Ovary (tissue), 7 donors: ENCODE measurements at regions not wholly inside any gene's neighbourhood (a gene's known extent, or its start where the extent isn't known, plus 50 kb on each side); places are given as distances from the start of the nearest gene placed in this dataset.

ENCODE experiments used
- DNase-seq, 5 donors: peaks; one replicate each; pipeline ENCODE4 v3.0.0-alpha.2; 2019 to 2020
- H3K27ac ChIP-seq, 2 donors: fragments of 200-600 bp; one replicate each; pipeline versions ENCODE4 v1.5.1 to v1.8.0; 2019 to 2022
- H3K27me3 ChIP-seq: fragments of 200-600 bp; one replicate; pipeline ENCODE4 v1.8.0; 2022
- H3K36me3 ChIP-seq: fragments of 200-600 bp; sonication (generic); one replicate; pipeline ENCODE4 v1.5.1; 2019
- H3K4me1 ChIP-seq: one replicate; pipeline ENCODE4 v1.8.1; 2013; ENCODE audit warnings: mild to moderate bottlenecking, moderate library complexity; ENCODE audit not compliant: insufficient read depth
- H3K4me3 ChIP-seq: fragments of 200-600 bp; sonication (generic); one replicate; pipeline ENCODE4 v1.5.1; 2017
- H3K9me3 ChIP-seq, 2 donors: fragments of 200-600 bp in 1 of 2; sonication (generic) in 1 of 2; one replicate each; pipeline versions ENCODE4 v1.5.1 to v1.8.1; 2013 to 2019; ENCODE audit warnings: mild to moderate bottlenecking in 1 of 2, moderate library complexity in 1 of 2
- CTCF ChIP-seq, 3 donors: fragments of 450-650 bp in 2 of 3; fragments of 200-600 bp in 1 of 3; IDR thresholded peaks; one replicate each; pipeline versions ENCODE4 v1.5.1 to v1.8.0; 2016 to 2022; ENCODE audit warnings: antibody characterized with exemption in 3 of 3, mild to moderate bottlenecking in 1 of 3
- EP300 ChIP-seq: sonication (generic); formaldehyde crosslinking; IDR thresholded peaks from one replicate; pipeline ENCODE4 v1.6.1; 2017; ENCODE audit warnings: antibody characterized with exemption
- POLR2A ChIP-seq: fragments of 450-650 bp; IDR thresholded peaks from one replicate; pipeline ENCODE4 v1.6.1; 2017; ENCODE audit warnings: antibody characterized with exemption, mild to moderate bottlenecking, moderate library complexity
- WGBS, 3 donors: extraction: QIAGEN DNeasy Blood & Tissue Kit in 1 of 3; methylation state at CpG; one replicate each; pipeline versions ENCODE4 v1.1.5 to v1.1.7; 2013 to 2017; 5-methylcytosine and 5-hydroxymethylcytosine counted together
- intact Hi-C, 4 donors: fragments of 100-400 bp; cut with DNase I; formaldehyde crosslinking; loops; one replicate each; pipeline versions ENCODE4 v1.11.0 to v1.15.1; 2022 to 2023
- donor health status: DM: no; HTN: no; CAD: no; lungs with moderate emphysema.
- donor health status: DM: no; HTN: no; CAD: no.
- donor health status: Bipolar disorder and iron deficiency.
- donor health status: DM: no; HTN: no; CAD: no.
- donor health status: DM: yes; HTN: yes; CAD: no.

GRCh38 chr9:129550199-129550839, 70.6 kb downstream of the C9orf50 start:
- peak overlapping the region; percentile 49 for H3K4me3 ChIP-seq
- no peaks in the 10 kb centered on the region for H3K27me3 ChIP-seq
- H3K27ac ChIP-seq, result peak overlapping the region; percentile 81 to 84
- H3K36me3 ChIP-seq, result no peaks in the 10 kb centered on the region
- intact Hi-C loops, result loop anchor here in 3 of 4 donors (5.0 to 10.0 kb wide), 2 partner anchors 54 to 57 kb away; no protein-coding TSS in a partner anchor
- TF ChIP-seq CTCF (IDR thresholded peaks at IDR 0.05), result no peak
- TF ChIP-seq POLR2A, result no peak
- TF ChIP-seq EP300, result peak; percentile 68
- H3K4me1 ChIP-seq, result peaks cover 4% of the 10 kb centered on the region
- no peaks in the 10 kb centered on the region for H3K9me3 ChIP-seq
- peak; percentile 88 to 94 (median 92) for DNase-seq
- WGBS, 3 donors, result 1 to 3% (median 2%) methylated on average over 23 to 51 of the region's 51 CpGs

GRCh38 chr9:129549684-129550083, 71.2 kb downstream of the C9orf50 start:
- intact Hi-C loops, result loop anchor here (2.0 to 10.0 kb wide), 5 partner anchors 47 to 1448 kb away; no protein-coding TSS in a partner anchor
- WGBS, 3 donors, result 5 to 7% (median 7%) methylated on average over 17 to 30 of the region's 30 CpGs

GRCh38 chr9:129549139-129549538, 71.8 kb downstream of the C9orf50 start:
- H3K9me3 ChIP-seq, result no peaks in the 10 kb centered on the region
- 42 to 51% (median 50%) methylated on average over 7 of the region's 7 CpGs for WGBS, 3 donors
- peak overlapping the region; percentile 81 to 84 for H3K27ac ChIP-seq
- H3K27me3 ChIP-seq, result no peaks in the 10 kb centered on the region
- H3K4me1 ChIP-seq, result peaks cover 4% of the 10 kb centered on the region
- TF ChIP-seq POLR2A, result no peak
- peak in 1 of 5 donors; percentile 34 for DNase-seq
- H3K36me3 ChIP-seq, result no peaks in the 10 kb centered on the region
- intact Hi-C loops, result loop anchor here (2.0 to 5.0 kb wide), 3 partner anchors 47 to 1448 kb away; no protein-coding TSS in a partner anchor
- H3K4me3 ChIP-seq, result no peak overlapping the region

More at GRCh38 chr9:129549684-129550083, 71.2 kb downstream of the C9orf50 start:
- H3K36me3 ChIP-seq, result no peaks in the 10 kb centered on the region
- DNase-seq, result peak; percentile 72 to 83 (median 80)
- TF ChIP-seq CTCF (IDR thresholded peaks at IDR 0.05) (no peak), POLR2A (peak; percentile 59)
- no peaks in the 10 kb centered on the region for H3K9me3 ChIP-seq
- H3K27me3 ChIP-seq, result no peaks in the 10 kb centered on the region
- peak overlapping the region; percentile 81 to 84 for H3K27ac ChIP-seq
- peak overlapping the region; percentile 49 for H3K4me3 ChIP-seq
- H3K4me1 ChIP-seq, result peaks cover 4% of the 10 kb centered on the region

GRCh38 chr9:129548571-129549135, 72.2 kb downstream of the C9orf50 start:
- Histone ChIP-seq H3K27me3 (no peaks in the 10 kb centered on the region), H3K36me3 (no peaks in the 10 kb centered on the region), H3K4me1 (peaks cover 4% of the 10 kb centered on the region), H3K4me3 (no peak overlapping the region), H3K9me3 (no peaks in the 10 kb centered on the region), H3K27ac (peak overlapping the region in 1 of 2 donors; percentile 81)
- 25 to 37% (median 28%) methylated on average over 11 of the region's 11 CpGs for WGBS, 3 donors
- intact Hi-C loops, result loop anchor here (2.0 to 5.0 kb wide), 3 partner anchors 46 to 1449 kb away; no protein-coding TSS in a partner anchor
- TF ChIP-seq POLR2A (no peak), CTCF (IDR thresholded peaks at IDR 0.05) (no peak), EP300 (no peak)
- peak; percentile 50 to 66 (median 64) for DNase-seq
